Vagina (tissue), 2 donors: ENCODE measurements at regions not wholly inside any gene's neighbourhood (a gene's known extent, or its start where the extent isn't known, plus 50 kb on each side); places are given as distances from the start of the nearest gene placed in this dataset.
"Not testable (repeated sequence)": the region's sequence is repeated elsewhere in the genome, so short reads cannot be mapped to it uniquely, and the experiment has no call there.

Source experiments
- CTCF ChIP-seq, 3 experiments: fragments of 450-650 bp in 2 of 3; fragments of 200-600 bp in 1 of 3; sonication (generic) in 1 of 3; IDR thresholded peaks; one replicate each; pipeline ENCODE4 v1.5.1; 2017 to 2019; ENCODE audit warnings: antibody characterized with exemption in 3 of 3, mild to moderate bottlenecking in 2 of 3, moderate library complexity in 2 of 3
- POLR2AphosphoS5 ChIP-seq, 2 donors: sonication (generic); formaldehyde crosslinking; IDR thresholded peaks; one replicate each; pipeline ENCODE4 v1.9.0; 2017; ENCODE audit warnings: antibody characterized with exemption in 2 of 2, mild to moderate bottlenecking in 2 of 2, low read depth in 1 of 2; ENCODE audit not compliant: insufficient read depth in 1 of 2

DNA sequence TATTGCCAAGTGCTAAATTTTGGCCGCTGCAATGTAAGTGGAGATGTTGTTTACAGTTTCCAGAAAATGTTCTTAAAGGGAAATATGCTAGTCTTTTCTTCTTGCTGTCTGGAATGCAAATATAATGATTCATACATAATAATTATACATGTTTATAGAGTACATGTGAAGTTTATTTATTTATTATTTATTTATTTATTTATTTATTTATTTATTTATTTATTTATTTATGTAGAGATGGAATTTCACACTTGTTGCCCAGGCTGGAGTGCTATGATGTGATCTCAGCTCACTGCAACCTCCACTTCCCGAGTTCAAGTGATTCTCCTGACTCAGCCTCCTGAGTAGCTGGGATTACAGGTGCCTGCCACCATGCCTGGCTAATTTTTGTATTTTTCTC is 57.5 kb upstream of the INPP4B start:
- TF ChIP-seq POLR2AphosphoS5 (IDR thresholded peaks at IDR 0.05; ENCODE audit: insufficient read depth in 1 of 2, low read depth in 1 of 2); CTCF (IDR thresholded peaks at IDR 0.05): not testable (repeated sequence)
